Bronchial epithelial cell (primary cell): ENCODE measurements at regions not wholly inside any gene's neighbourhood (a gene's known extent, or its start where the extent isn't known, plus 50 kb on each side); places are given as distances from the start of the nearest gene placed in this dataset.

ENCODE experiments used
- DNase-seq: peaks from one replicate; pipeline ENCODE4 v3.0.0-alpha.2; 2010; ENCODE audit warnings: low read depth
- FAIRE-seq: peaks from 2 replicates; lab custom pipeline; 2011; peaks lifted over from hg19 to GRCh38; lab: Jason Lieb, UNC
- H3K27me3 ChIP-seq: 2 replicates; pipeline ENCODE4 v1.5.1; 2011; ENCODE audit warnings: low read length; ENCODE audit not compliant: control insufficient read depth, insufficient read depth
- H3K36me3 ChIP-seq: 2 replicates; pipeline ENCODE4 v1.5.1; 2011; ENCODE audit warnings: low read length; ENCODE audit not compliant: control insufficient read depth, insufficient read depth
- H3K4me3 ChIP-seq: 2 replicates; pipeline ENCODE4 v1.5.1; 2011; ENCODE audit warnings: mild to moderate bottlenecking, low read depth, low read length, control low read depth
- TF ChIP-seq, protein P1 (sequence below): IDR thresholded peaks from 2 replicates; pipeline ENCODE4 v1.5.1; 2011; ENCODE audit warnings: mild to moderate bottlenecking, moderate library complexity, low read length, control low read depth, inconsistent platforms; ENCODE audit not compliant: insufficient read depth, severe bottlenecking

DNA sequence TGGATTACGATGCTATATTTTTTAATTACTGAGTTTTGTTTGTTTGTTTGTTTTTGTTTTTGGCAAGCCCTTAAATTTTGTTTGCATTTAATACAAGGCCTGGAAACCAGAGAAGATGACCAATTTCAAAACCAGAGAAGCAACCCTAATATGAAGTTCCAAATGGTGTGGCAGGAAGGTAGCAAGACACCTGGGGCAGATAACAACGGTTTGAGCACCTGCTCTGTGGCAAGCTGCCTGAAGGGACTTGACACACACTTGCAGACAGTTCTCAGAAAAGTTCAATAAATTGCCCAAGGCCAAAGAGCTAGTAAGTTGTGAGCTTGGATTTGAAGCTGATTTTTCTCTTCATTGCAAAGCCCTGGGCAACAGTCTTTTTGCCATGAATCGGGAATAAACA lies 151.2 kb upstream of the UBE2E1 start:
- no peaks in the 10 kb centered on the region for H3K36me3 ChIP-seq
- TF ChIP-seq, protein P1, sequence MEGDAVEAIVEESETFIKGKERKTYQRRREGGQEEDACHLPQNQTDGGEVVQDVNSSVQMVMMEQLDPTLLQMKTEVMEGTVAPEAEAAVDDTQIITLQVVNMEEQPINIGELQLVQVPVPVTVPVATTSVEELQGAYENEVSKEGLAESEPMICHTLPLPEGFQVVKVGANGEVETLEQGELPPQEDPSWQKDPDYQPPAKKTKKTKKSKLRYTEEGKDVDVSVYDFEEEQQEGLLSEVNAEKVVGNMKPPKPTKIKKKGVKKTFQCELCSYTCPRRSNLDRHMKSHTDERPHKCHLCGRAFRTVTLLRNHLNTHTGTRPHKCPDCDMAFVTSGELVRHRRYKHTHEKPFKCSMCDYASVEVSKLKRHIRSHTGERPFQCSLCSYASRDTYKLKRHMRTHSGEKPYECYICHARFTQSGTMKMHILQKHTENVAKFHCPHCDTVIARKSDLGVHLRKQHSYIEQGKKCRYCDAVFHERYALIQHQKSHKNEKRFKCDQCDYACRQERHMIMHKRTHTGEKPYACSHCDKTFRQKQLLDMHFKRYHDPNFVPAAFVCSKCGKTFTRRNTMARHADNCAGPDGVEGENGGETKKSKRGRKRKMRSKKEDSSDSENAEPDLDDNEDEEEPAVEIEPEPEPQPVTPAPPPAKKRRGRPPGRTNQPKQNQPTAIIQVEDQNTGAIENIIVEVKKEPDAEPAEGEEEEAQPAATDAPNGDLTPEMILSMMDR: no peak
- H3K4me3 ChIP-seq: no peak overlapping the region
- H3K27me3 ChIP-seq: no peaks in the 10 kb centered on the region
- no peak for DNase-seq
- FAIRE-seq: no peak

- TF ChIP-seq, protein P1: no peak
- H3K4me3 ChIP-seq: no peak overlapping the region
- FAIRE-seq: no peak
- H3K36me3 ChIP-seq: no peaks in the 10 kb centered on the region
- no peaks in the 10 kb centered on the region for H3K27me3 ChIP-seq
- no peak for DNase-seq
Observed at GRCh38 chr3:23655749-23656148, 150.0 kb upstream of the UBE2E1 start.

DNA sequence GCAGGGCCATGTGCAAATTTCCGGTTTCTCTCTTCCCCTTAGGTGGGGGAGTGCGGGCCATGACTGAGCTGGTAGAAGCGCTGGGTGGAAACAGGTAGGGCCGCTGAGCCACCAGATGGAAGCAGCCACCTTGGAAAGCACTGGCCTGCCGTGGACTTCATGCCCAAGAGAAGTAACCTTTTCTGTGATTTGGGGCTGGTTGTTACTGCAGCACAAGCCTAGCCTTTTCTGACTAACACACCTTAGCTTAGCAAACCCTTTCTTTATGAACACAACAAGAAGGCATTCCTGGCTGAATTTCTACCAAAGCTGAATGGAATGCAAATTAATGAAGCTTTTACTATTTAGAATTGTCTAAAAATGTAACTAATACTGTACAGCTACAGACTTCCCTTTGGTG lies 149.6 kb upstream of the UBE2E1 start:
- FAIRE-seq: no peak
- Histone ChIP-seq H3K4me3 (no peak overlapping the region), H3K36me3 (no peaks in the 10 kb centered on the region), H3K27me3 (no peaks in the 10 kb centered on the region)
- DNase-seq: no peak
- TF ChIP-seq, protein P1: no peak

- Histone ChIP-seq H3K36me3 (no peaks in the 10 kb centered on the region), H3K4me3 (no peak overlapping the region), H3K27me3 (no peaks in the 10 kb centered on the region)
- DNase-seq (no peak), FAIRE-seq (no peak)
- TF ChIP-seq, protein P1: no peak
Observed at GRCh38 chr3:23656821-23657220, 148.9 kb upstream of the UBE2E1 start.

DNA sequence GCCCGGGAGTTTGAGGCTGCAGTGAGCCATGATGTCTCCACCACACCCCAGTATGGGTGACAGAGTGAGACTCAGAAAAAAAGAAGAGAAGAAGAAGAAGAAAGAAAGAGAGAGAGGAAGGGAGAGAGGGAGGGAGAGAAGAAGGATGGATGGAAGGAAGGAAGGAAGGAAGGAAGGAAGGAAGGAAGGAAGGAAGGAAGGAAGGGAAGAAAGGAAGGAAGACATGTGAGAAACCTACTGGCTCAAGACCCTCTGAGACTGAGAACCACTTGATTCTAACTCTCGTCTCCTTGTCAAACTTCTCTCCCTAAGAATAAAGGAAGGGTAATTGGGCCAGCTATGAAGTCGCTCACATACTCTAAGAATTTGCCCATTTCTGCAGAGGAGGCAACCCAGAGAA lies 148.1 kb upstream of the UBE2E1 start:
- H3K36me3 ChIP-seq: no peaks in the 10 kb centered on the region
- TF ChIP-seq, protein P1: no peak
- no peak for DNase-seq
- no peak for FAIRE-seq
- no peak overlapping the region for H3K4me3 ChIP-seq
- no peaks in the 10 kb centered on the region for H3K27me3 ChIP-seq

- DNase-seq (no peak), FAIRE-seq (no peak)
- H3K27me3 ChIP-seq: no peaks in the 10 kb centered on the region
- H3K36me3 ChIP-seq: no peaks in the 10 kb centered on the region
- no peak overlapping the region for H3K4me3 ChIP-seq
- TF ChIP-seq, protein P1: no peak
Observed at GRCh38 chr3:23659274-23659673, 146.5 kb upstream of the UBE2E1 start.
